Smooth muscle cell (in vitro differentiated cells): ENCODE measurements at regions not wholly inside any gene's neighbourhood (a gene's known extent, or its start where the extent isn't known, plus 50 kb on each side); places are given as distances from the start of the nearest gene placed in this dataset.

ENCODE experiments used
- DNase-seq: peaks from one replicate; lab custom pipeline; 2025; ENCODE audit not compliant: unreplicated experiment; lab: John Stamatoyannopoulos, UW
- H2AFZ ChIP-seq: fragments of 200-600 bp; sonication (generic); 2 replicates; pipeline ENCODE4 v1.6.0; 2016; ENCODE audit warnings: antibody characterized with exemption, low read depth, mild to moderate bottlenecking
- H3F3A ChIP-seq: fragments of 200-600 bp; sonication (generic); 2 replicates; pipeline ENCODE4 v1.6.0; 2017; ENCODE audit warnings: antibody characterized with exemption, low read depth
- H3K27ac ChIP-seq: fragments of 200-600 bp; sonication (generic); 2 replicates; pipeline ENCODE4 v1.5.1; 2016; ENCODE audit warnings: low read depth, mild to moderate bottlenecking
- H3K27me3 ChIP-seq: fragments of 200-600 bp; sonication (generic); 2 replicates; pipeline ENCODE4 v1.6.1; 2016; ENCODE audit warnings: low read depth, mild to moderate bottlenecking
- H3K36me3 ChIP-seq: fragments of 200-600 bp; sonication (generic); 2 replicates; pipeline ENCODE4 v1.5.1; 2016; ENCODE audit warnings: low read depth
- H3K4me1 ChIP-seq: fragments of 200-600 bp; sonication (generic); 2 replicates; pipeline ENCODE4 v1.5.1; 2016; ENCODE audit warnings: low read depth
- H3K4me2 ChIP-seq: fragments of 200-600 bp; sonication (generic); 2 replicates; pipeline ENCODE4 v1.6.0; 2016; ENCODE audit warnings: mild to moderate bottlenecking
- H3K4me3 ChIP-seq: fragments of 200-600 bp; sonication (generic); 2 replicates; pipeline ENCODE4 v1.5.1; 2016; ENCODE audit warnings: mild to moderate bottlenecking
- H3K79me2 ChIP-seq: fragments of 200-600 bp; sonication (generic); 2 replicates; pipeline ENCODE4 v1.6.0; 2016; ENCODE audit warnings: low read depth, mild to moderate bottlenecking
- H3K9ac ChIP-seq: fragments of 200-600 bp; sonication (generic); 2 replicates; pipeline ENCODE4 v1.6.0; 2016; ENCODE audit warnings: low read depth
- H3K9me3 ChIP-seq: fragments of 200-600 bp; sonication (generic); replicated peaks from 2 replicates; pipeline ENCODE4 v1.5.1; 2016; ENCODE audit warnings: low read depth
- H4K20me1 ChIP-seq: fragments of 200-600 bp; sonication (generic); 2 replicates; pipeline ENCODE4 v1.6.0; 2016; ENCODE audit warnings: low read depth
- WGBS: methylation state at CpG from one replicate; pipeline ENCODE4 v1.1.7; 2016; ENCODE audit warnings: low lambda C conversion rate; 5-methylcytosine and 5-hydroxymethylcytosine counted together
- TF ChIP-seq, protein P1 (sequence below): fragments of 200-600 bp; sonication (generic); IDR thresholded peaks from 2 replicates; pipeline ENCODE4 v1.5.1; 2017; ENCODE audit warnings: borderline replicate concordance, mild to moderate bottlenecking, antibody characterized with exemption; ENCODE audit not compliant: insufficient read depth, poor library complexity, severe bottlenecking

DNA sequence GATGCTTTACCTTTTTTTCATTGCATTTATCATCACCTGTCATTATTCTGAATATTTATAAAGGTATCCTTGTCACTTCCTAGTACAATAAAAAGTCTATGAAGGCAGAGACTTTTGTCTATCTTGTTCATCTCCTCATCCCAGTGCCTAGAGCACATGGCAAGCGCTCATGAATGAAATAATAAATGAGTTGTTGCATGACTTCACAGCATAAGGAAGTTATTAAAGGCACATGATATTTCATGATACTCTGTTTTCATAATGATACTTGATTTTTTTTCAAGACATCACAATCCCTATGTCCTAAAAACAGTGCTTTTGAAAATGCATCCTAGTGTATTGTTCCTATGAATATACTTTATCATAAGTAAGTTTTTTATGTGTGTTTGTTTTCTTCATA, 310.6 kb upstream of the RSPO3 start:
- Histone ChIP-seq H3F3A (no peaks in the 10 kb centered on the region), H3K79me2 (no peaks in the 10 kb centered on the region), H3K4me1 (peaks cover 25% of the 10 kb centered on the region), H3K27me3 (no peaks in the 10 kb centered on the region), H3K4me3 (no peak overlapping the region), H2AFZ (no peak overlapping the region), H3K9me3 (no peaks in the 10 kb centered on the region), H3K4me2 (no peak overlapping the region), H4K20me1 (no peaks in the 10 kb centered on the region), H3K9ac (no peak overlapping the region), H3K27ac (no peak overlapping the region), H3K36me3 (no peaks in the 10 kb centered on the region)
- 97% methylated on average over 1 of the region's 1 CpG for WGBS
- DNase-seq, result no peak
- TF ChIP-seq, protein P1, sequence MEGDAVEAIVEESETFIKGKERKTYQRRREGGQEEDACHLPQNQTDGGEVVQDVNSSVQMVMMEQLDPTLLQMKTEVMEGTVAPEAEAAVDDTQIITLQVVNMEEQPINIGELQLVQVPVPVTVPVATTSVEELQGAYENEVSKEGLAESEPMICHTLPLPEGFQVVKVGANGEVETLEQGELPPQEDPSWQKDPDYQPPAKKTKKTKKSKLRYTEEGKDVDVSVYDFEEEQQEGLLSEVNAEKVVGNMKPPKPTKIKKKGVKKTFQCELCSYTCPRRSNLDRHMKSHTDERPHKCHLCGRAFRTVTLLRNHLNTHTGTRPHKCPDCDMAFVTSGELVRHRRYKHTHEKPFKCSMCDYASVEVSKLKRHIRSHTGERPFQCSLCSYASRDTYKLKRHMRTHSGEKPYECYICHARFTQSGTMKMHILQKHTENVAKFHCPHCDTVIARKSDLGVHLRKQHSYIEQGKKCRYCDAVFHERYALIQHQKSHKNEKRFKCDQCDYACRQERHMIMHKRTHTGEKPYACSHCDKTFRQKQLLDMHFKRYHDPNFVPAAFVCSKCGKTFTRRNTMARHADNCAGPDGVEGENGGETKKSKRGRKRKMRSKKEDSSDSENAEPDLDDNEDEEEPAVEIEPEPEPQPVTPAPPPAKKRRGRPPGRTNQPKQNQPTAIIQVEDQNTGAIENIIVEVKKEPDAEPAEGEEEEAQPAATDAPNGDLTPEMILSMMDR, result no peak

DNA sequence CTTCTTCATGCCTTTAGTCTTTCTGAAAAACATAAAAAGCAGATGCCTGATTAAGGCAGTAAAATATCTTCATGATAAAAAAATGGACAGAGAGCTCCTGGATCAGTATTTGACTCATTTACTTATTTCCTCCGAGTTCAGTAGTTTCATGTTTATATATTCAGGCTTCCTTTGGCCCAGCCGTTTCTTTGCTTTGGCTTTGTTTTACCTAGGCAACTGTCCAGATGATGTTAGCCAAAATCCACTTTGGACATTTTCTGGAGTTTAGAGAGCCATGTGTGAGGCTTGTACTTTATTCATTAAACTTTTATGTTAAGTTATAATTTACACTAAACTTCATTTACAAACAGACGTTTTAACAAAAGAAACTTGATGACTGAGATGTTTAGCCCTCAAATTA, 307.1 kb upstream of the RSPO3 start:
- Histone ChIP-seq H3F3A (no peaks in the 10 kb centered on the region), H3K9me3 (no peaks in the 10 kb centered on the region), H2AFZ (no peak overlapping the region), H3K79me2 (no peaks in the 10 kb centered on the region), H3K27ac (no peak overlapping the region), H3K36me3 (no peaks in the 10 kb centered on the region), H3K9ac (no peak overlapping the region), H3K4me3 (no peak overlapping the region), H3K27me3 (no peaks in the 10 kb centered on the region), H4K20me1 (no peaks in the 10 kb centered on the region), H3K4me2 (no peak overlapping the region), H3K4me1 (peaks cover 10% of the 10 kb centered on the region)
- no peak for DNase-seq
- TF ChIP-seq, protein P1, result no peak
- WGBS, result 78% methylated on average over 3 of the region's 3 CpGs

- Histone ChIP-seq H3K79me2 (no peaks in the 10 kb centered on the region), H3K9me3 (no peaks in the 10 kb centered on the region), H2AFZ (no peak overlapping the region), H4K20me1 (no peaks in the 10 kb centered on the region), H3K27me3 (no peaks in the 10 kb centered on the region), H3K4me1 (peaks cover 10% of the 10 kb centered on the region), H3K36me3 (no peaks in the 10 kb centered on the region), H3K4me2 (no peak overlapping the region), H3K9ac (no peak overlapping the region), H3K4me3 (no peak overlapping the region), H3F3A (no peaks in the 10 kb centered on the region), H3K27ac (no peak overlapping the region)
- WGBS, result 81% methylated on average over 3 of the region's 3 CpGs
- no peak for DNase-seq
- TF ChIP-seq, protein P1, result no peak
Measured at GRCh38 chr6:126812010-126812409, 306.5 kb upstream of the RSPO3 start.

GRCh38 chr6:126812651-126813050, 305.8 kb upstream of the RSPO3 start:
- Histone ChIP-seq H3K4me1 (peaks cover 10% of the 10 kb centered on the region), H2AFZ (no peak overlapping the region), H4K20me1 (no peaks in the 10 kb centered on the region), H3K4me3 (no peak overlapping the region), H3K27ac (no peak overlapping the region), H3K9me3 (no peaks in the 10 kb centered on the region), H3K79me2 (no peaks in the 10 kb centered on the region), H3K36me3 (no peaks in the 10 kb centered on the region), H3K4me2 (no peak overlapping the region), H3K9ac (no peak overlapping the region), H3K27me3 (no peaks in the 10 kb centered on the region), H3F3A (no peaks in the 10 kb centered on the region)
- DNase-seq, result no peak
- WGBS, result 62% methylated on average over 1 of the region's 1 CpG
- TF ChIP-seq, protein P1, result no peak
